DND-41 (cell line): ENCODE measurements at regions not wholly inside any gene's neighbourhood (a gene's known extent, or its start where the extent isn't known, plus 50 kb on each side); places are given as distances from the start of the nearest gene placed in this dataset.
A peak's percentile ranks its signal among the peaks of the same experiment; 100 is the strongest.

Experiments
- ATAC-seq: fragments of 200-7000 bp; cut with Tn5 transposase; 3 replicates; pipeline ENCODE4 v1.9.1; 2021; ENCODE audit warnings: low read depth; ENCODE audit not compliant: insufficient read depth
- DNase-seq: peaks from one replicate; pipeline ENCODE4 v3.0.0-alpha.2; 2020
- H2AFZ ChIP-seq: 2 replicates; pipeline ENCODE4 v1.6.0; 2012; ENCODE audit warnings: low read depth, low read length
- H3K27ac ChIP-seq: 2 replicates; pipeline ENCODE4 v1.5.1; 2012; ENCODE audit warnings: low read length, inconsistent platforms
- H3K27me3 ChIP-seq: fragments of 200-600 bp; sonication (generic); 2 replicates; pipeline ENCODE4 v1.6.0; 2012; ENCODE audit warnings: low read length, mild to moderate bottlenecking, inconsistent platforms; ENCODE audit not compliant: insufficient read depth, poor library complexity
- H3K36me3 ChIP-seq: 2 replicates; pipeline ENCODE4 v1.5.1; 2012; ENCODE audit warnings: low read length, inconsistent platforms; ENCODE audit not compliant: insufficient read depth
- H3K4me1 ChIP-seq: 2 replicates; pipeline ENCODE4 v1.5.1; 2012; ENCODE audit warnings: mild to moderate bottlenecking, low read length; ENCODE audit not compliant: insufficient read depth
- H3K4me2 ChIP-seq: 2 replicates; pipeline ENCODE4 v1.6.0; 2012; ENCODE audit warnings: mild to moderate bottlenecking, moderate library complexity, low read length, inconsistent platforms; ENCODE audit not compliant: insufficient read depth
- H3K4me3 ChIP-seq, 2 experiments: fragments of 200-600 bp in 1 of 2; shearing (Covaris generic) in 1 of 2; 2 replicates each; pipeline ENCODE4 v1.5.1; 2012 to 2016; ENCODE audit warnings: inconsistent platforms in 2 of 2, low read length in 2 of 2, mild to moderate bottlenecking in 2 of 2, low read depth in 1 of 2, moderate library complexity in 1 of 2
- H3K79me2 ChIP-seq: 2 replicates; pipeline ENCODE4 v1.6.0; 2012; ENCODE audit warnings: low read length, inconsistent platforms; ENCODE audit not compliant: insufficient read depth
- H3K9ac ChIP-seq: 2 replicates; pipeline ENCODE4 v1.6.0; 2012; ENCODE audit warnings: low read depth, mild to moderate bottlenecking, inconsistent platforms, low read length, moderate library complexity
- H3K9me3 ChIP-seq: 2 replicates; pipeline ENCODE4 v1.5.1; 2012; ENCODE audit warnings: low read length, moderate library complexity, mild to moderate bottlenecking, inconsistent platforms; ENCODE audit not compliant: insufficient read depth, severe bottlenecking
- H4K20me1 ChIP-seq: 2 replicates; pipeline ENCODE4 v1.6.0; 2012; ENCODE audit warnings: low read length; ENCODE audit not compliant: insufficient read depth
- EZH2 ChIP-seq: IDR thresholded peaks from 3 replicates; pipeline ENCODE4 v1.6.1; 2012; ENCODE audit warnings: borderline replicate concordance, low read depth, mild to moderate bottlenecking, moderate library complexity, low read length, inconsistent platforms; ENCODE audit not compliant: severe bottlenecking
- TF ChIP-seq, protein P1 (sequence below): IDR thresholded peaks from 2 replicates; pipeline ENCODE4 v1.5.1; 2012; ENCODE audit warnings: borderline replicate concordance, low read length, moderate library complexity, mild to moderate bottlenecking; ENCODE audit not compliant: poor library complexity, severe bottlenecking; ENCODE audit errors: extremely low read depth

DNA sequence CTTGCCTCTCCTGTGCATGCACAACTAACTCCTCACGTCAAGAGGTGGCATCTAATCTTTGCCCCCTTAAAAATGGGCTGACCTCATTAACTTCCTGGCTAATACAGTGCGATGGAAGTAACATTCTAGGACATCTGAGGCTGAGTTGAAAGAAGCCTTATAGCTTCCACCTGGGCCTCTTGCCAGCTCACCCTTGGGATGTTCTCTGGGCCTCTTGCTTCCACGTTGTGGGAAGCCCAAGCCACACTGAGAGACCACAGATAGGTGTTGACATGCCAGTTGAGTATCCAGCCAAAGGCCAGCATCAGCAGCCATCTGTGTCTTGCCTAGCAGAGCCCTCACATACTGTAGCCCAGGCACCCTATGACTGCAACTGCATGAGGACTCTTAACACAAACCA is 60.8 kb upstream of the GDF10 start:
- no peak for DNase-seq
- Histone ChIP-seq H3K4me1 (0 out of 2 replicates have a peak, but pooled peaks cover 2% of the 10 kb centered on the region), H3K79me2 (no peaks in the 10 kb centered on the region), H4K20me1 (no peaks in the 10 kb centered on the region), H3K9ac (no peak overlapping the region), H3K4me3 (no peak overlapping the region), H2AFZ (no peak overlapping the region), H3K36me3 (no peaks in the 10 kb centered on the region), H3K4me2 (no peak overlapping the region), H3K27ac (no peak overlapping the region), H3K9me3 (no peaks in the 10 kb centered on the region), H3K27me3 (no peaks in the 10 kb centered on the region)
- peak; percentile 49; the same call in 2 of the 3 replicates for ATAC-seq
- TF ChIP-seq EZH2 = no peak
- TF ChIP-seq, protein P1, sequence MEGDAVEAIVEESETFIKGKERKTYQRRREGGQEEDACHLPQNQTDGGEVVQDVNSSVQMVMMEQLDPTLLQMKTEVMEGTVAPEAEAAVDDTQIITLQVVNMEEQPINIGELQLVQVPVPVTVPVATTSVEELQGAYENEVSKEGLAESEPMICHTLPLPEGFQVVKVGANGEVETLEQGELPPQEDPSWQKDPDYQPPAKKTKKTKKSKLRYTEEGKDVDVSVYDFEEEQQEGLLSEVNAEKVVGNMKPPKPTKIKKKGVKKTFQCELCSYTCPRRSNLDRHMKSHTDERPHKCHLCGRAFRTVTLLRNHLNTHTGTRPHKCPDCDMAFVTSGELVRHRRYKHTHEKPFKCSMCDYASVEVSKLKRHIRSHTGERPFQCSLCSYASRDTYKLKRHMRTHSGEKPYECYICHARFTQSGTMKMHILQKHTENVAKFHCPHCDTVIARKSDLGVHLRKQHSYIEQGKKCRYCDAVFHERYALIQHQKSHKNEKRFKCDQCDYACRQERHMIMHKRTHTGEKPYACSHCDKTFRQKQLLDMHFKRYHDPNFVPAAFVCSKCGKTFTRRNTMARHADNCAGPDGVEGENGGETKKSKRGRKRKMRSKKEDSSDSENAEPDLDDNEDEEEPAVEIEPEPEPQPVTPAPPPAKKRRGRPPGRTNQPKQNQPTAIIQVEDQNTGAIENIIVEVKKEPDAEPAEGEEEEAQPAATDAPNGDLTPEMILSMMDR = no peak

DNA sequence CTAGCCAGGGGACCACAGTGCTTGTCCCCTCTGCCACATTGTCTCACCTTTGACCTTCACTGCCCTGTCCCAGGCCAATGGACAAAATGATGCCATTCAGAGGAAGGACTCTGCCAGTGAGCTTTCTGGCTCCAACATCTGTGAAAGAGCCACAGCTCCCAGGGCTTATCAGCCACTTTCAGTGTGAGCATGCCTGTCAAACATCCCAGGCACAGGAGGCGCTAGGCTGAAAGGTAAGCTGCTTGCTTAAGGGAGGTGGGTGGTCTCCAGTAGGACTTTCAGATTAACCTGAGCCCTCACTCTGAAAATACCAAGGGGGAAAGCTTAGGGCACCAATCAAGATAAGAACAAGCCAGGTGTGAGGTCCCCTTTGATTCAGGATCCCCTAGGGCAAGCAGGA is 59.8 kb upstream of the GDF10 start:
- Histone ChIP-seq H3K79me2 (no peaks in the 10 kb centered on the region), H2AFZ (no peak overlapping the region), H3K9ac (no peak overlapping the region), H4K20me1 (no peaks in the 10 kb centered on the region), H3K4me3 (no peak overlapping the region), H3K4me2 (no peak overlapping the region), H3K36me3 (no peaks in the 10 kb centered on the region), H3K27ac (no peak overlapping the region), H3K27me3 (no peaks in the 10 kb centered on the region), H3K9me3 (no peaks in the 10 kb centered on the region), H3K4me1 (0 out of 2 replicates have a peak, but pooled peaks cover 2% of the 10 kb centered on the region)
- TF ChIP-seq EZH2 = no peak
- TF ChIP-seq, protein P1 = no peak
- DNase-seq (no peak), ATAC-seq (no peak)

DNA sequence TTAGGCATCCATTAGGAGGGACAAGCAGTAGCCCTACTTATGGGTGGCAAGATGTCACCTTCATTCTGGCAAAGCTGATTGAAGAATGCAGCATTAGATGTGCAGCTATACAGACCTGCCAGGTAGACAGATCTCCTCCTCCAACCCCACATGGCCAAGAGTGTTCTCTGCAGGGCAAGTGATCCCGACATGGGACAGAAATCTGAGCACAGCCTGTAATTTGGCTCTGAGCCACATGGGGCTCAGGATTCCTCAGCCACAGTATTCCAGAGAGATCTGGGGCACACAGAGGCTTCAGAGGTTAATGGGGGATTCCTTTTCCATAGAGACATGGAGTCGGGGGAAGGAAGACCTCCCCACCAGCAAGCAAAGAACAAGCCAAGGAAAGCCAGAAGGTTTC is 58.7 kb upstream of the GDF10 start:
- Histone ChIP-seq H3K27me3 (no peaks in the 10 kb centered on the region), H3K4me3 (no peak overlapping the region), H3K36me3 (no peaks in the 10 kb centered on the region), H3K4me2 (no peak overlapping the region), H3K9ac (no peak overlapping the region), H4K20me1 (no peaks in the 10 kb centered on the region), H3K79me2 (no peaks in the 10 kb centered on the region), H3K4me1 (0 out of 2 replicates have a peak, but pooled peaks cover 2% of the 10 kb centered on the region), H2AFZ (no peak overlapping the region), H3K27ac (no peak overlapping the region), H3K9me3 (no peaks in the 10 kb centered on the region)
- no peak for TF ChIP-seq EZH2
- no peak for ATAC-seq
- no peak for DNase-seq

DNA sequence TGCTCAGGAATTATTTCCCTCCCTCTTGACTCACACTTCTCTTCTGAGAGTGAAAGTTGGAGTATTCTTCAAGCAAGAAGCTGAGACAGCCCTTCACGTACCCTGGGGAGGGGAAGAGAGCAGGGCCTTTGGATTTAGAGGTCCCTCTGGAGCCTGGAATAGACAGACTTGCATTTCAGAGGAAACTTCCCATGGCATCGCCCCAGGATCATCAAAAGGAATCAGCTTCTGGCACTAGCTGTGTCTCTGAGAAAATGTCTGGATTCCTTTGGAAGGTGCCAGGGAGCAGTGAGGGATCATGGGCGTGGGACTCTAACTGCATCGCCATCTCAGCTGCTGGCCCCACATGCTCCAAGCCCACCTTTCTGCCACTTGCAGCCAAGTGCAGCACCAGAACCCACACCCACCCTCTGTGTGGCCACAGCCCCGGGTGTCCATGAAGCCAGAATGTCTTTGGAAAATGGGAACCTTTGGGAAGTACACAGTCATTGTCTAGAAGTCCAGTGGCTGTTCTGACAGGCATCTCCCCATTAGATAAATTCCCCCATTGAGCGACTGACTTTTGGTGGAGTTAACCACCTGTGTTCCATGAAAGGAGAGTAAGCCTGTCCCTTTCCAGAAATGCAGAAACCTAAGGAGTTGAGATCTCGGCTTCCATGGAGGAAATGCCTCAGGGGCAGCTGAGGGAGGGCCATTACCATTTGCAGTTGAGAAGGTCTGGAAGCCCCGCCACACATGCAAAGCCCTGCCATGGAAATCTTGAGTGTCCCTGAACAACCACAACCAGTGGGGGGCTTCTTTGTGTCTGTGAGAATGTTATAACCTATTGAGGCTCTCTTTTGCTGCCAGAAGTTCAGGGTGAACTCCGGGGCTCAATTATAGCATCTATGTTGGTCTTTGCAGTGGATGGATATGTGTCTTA is 57.8 kb upstream of the GDF10 start:
- Histone ChIP-seq H3K4me2 (no peak overlapping the region), H3K27me3 (no peaks in the 10 kb centered on the region), H3K4me1 (0 out of 2 replicates have a peak, but pooled peaks cover 2% of the 10 kb centered on the region), H3K36me3 (no peaks in the 10 kb centered on the region), H4K20me1 (no peaks in the 10 kb centered on the region), H3K79me2 (no peaks in the 10 kb centered on the region), H3K9me3 (no peaks in the 10 kb centered on the region), H2AFZ (no peak overlapping the region), H3K27ac (no peak overlapping the region), H3K9ac (no peak overlapping the region), H3K4me3 (no peak overlapping the region)
- TF ChIP-seq EZH2 = no peak
- TF ChIP-seq, protein P1 = no peak
- DNase-seq = no peak
- ATAC-seq = no peak
